GM18519 (cell line): ENCODE measurements at regions not wholly inside any gene's neighbourhood (a gene's known extent, or its start where the extent isn't known, plus 50 kb on each side); places are given as distances from the start of the nearest gene placed in this dataset.
"Not testable (repeated sequence)": the region's sequence is repeated elsewhere in the genome, so short reads cannot be mapped to it uniquely, and the experiment has no call there.

ENCODE experiments used
- ATAC-seq: cut with Tn5 transposase; IDR thresholded peaks from one replicate; pipeline ENCODE4 v1.9.1; 2021; ENCODE audit warnings: mild to moderate bottlenecking, moderate library complexity; ENCODE audit not compliant: unreplicated experiment, low FRiP score

- ATAC-seq: no peak
These were observed 264.9 kb upstream of the C1orf174 start for GRCh38 chr1:4164965-4165364.

GRCh38 chr1:4165686-4166300 lies 265.7 kb upstream of the C1orf174 start:
- ATAC-seq: no peak

- no peak for ATAC-seq
These were observed 266.6 kb upstream of the C1orf174 start for GRCh38 chr1:4166713-4167112.

- ATAC-seq: no peak
These were observed 269.9 kb upstream of the C1orf174 start for GRCh38 chr1:4169991-4170390.

- ATAC-seq: no peak
These were observed 270.7 kb upstream of the C1orf174 start for GRCh38 chr1:4170548-4171340.

GRCh38 chr1:4171480-4172450 lies 271.7 kb upstream of the C1orf174 start:
- no peak for ATAC-seq

GRCh38 chr1:4172644-4173599 lies 272.9 kb upstream of the C1orf174 start:
- ATAC-seq: no peak

- no peak for ATAC-seq
These were observed 273.7 kb upstream of the C1orf174 start for GRCh38 chr1:4173731-4174130.

- no peak for ATAC-seq
These were observed 274.5 kb upstream of the C1orf174 start for GRCh38 chr1:4174291-4175200.

GRCh38 chr1:4175566-4176405 lies 275.7 kb upstream of the C1orf174 start:
- no peak for ATAC-seq

GRCh38 chr1:4176841-4177240 lies 276.8 kb upstream of the C1orf174 start:
- ATAC-seq: no peak

- no peak for ATAC-seq
These were observed 277.5 kb upstream of the C1orf174 start for GRCh38 chr1:4177425-4178150.

- no peak for ATAC-seq
These were observed 278.5 kb upstream of the C1orf174 start for GRCh38 chr1:4178501-4179113.

- ATAC-seq: no peak
These were observed 280.1 kb upstream of the C1orf174 start for GRCh38 chr1:4179914-4180735.

- not testable (repeated sequence) for ATAC-seq
These were observed 286.4 kb upstream of the C1orf174 start for GRCh38 chr1:4186486-4186885.

- ATAC-seq: no peak
These were observed 303.4 kb upstream of the C1orf174 start for GRCh38 chr1:4203501-4203900.
